OCI-LY7 (cell line): ENCODE measurements at regions not wholly inside any gene's neighbourhood (a gene's known extent, or its start where the extent isn't known, plus 50 kb on each side); places are given as distances from the start of the nearest gene placed in this dataset.

ENCODE experiments used
- CTCF ChIP-seq: fragments of 200-600 bp; sonication (generic); conservative IDR thresholded peaks from 2 replicates; pipeline ENCODE4 v1.5.1; 2014; ENCODE audit warnings: mild to moderate bottlenecking, antibody characterized with exemption, low read length, moderate library complexity, mixed read lengths
- EZH2phosphoT487 ChIP-seq: fragments of 200-600 bp; sonication (generic); IDR thresholded peaks from 2 replicates; pipeline ENCODE4 v1.6.1; 2018; ENCODE audit warnings: low read depth, borderline replicate concordance, mild to moderate bottlenecking, mixed run types, antibody characterized with exemption, low read length, moderate library complexity, mixed read lengths

- TF ChIP-seq CTCF (no peak), EZH2phosphoT487 (no peak)
These were observed 87.8 kb upstream of the FOXA2 start for GRCh38 chr20:22672191-22672590.
